ENCODE measurements at regions not wholly inside any gene's neighbourhood (a gene's known extent, or its start where the extent isn't known, plus 50 kb on each side); places are given as distances from the start of the nearest gene placed in this dataset.
"Not testable (repeated sequence)": the region's sequence is repeated elsewhere in the genome, so short reads cannot be mapped to it uniquely, and the experiment has no call there.

GRCh38 chr21:6363591-6363990, 4157.8 kb upstream of the TPTE start:
- H3K9ac ChIP-seq (ENCODE audit: low read depth in 2 of 2, low read length in 2 of 2); H3K4me3 ChIP-seq; H3K4me1 ChIP-seq; H3K9me3 ChIP-seq; H3K27ac ChIP-seq; H3K27me3 ChIP-seq; DNase-seq; intact Hi-C loops (cut with DNase I); H3K36me3 ChIP-seq: not testable (repeated sequence)

DNA sequence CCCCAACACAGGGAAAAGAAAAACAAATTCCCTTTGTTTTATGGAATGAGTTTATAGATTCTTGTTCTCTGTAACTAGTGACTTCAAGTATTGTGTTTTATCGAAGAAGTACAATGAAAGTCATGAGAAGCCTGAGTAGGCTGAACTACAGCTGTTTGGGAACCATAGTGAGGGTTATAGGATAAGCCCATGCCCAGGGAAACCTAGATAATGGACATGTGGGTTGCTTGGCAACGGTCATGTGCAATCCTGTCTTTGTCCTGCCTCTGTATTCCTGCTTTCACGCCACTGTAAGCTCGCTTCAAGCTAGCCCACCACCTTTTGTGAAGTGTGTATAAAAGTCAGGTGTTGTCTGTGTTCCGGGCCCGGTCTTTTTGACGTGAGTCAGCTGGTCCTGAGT, 4152.6 kb upstream of the TPTE start:
- peak overlapping the region; percentile 21 for H3K4me3 ChIP-seq
- not testable (repeated sequence) for H3K9ac ChIP-seq (ENCODE audit: low read depth in 2 of 2, low read length in 2 of 2)

DNA sequence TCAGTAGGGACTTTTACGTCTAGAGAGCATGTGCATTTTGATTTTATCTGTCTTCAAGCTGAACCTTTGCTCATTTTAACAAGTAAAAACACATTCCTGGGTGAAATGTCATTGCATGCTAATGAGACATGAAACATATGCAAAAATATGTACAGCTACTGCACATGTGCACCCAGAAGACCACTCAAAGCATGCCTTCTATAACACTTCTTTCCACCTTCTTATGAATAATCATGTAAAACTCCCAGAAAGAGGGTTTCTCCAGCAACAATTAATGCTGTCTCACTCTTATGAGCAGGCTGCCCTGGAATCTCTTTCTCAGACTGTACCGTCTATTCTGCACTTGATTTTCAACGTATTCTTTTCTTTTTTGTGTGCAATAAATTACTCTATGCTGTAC, 4148.1 kb upstream of the TPTE start:
- intact Hi-C loops (cut with DNase I); H3K9ac ChIP-seq (ENCODE audit: low read depth in 2 of 2, low read length in 2 of 2); H3K36me3 ChIP-seq; H3K27ac ChIP-seq; H3K9me3 ChIP-seq; H3K27me3 ChIP-seq; H3K4me1 ChIP-seq; H3K4me3 ChIP-seq: not testable (repeated sequence)
- peak; percentile 18 for DNase-seq

More for the DNA sequence above, 4152.6 kb upstream of the TPTE start:
- H3K4me1 ChIP-seq; intact Hi-C loops (cut with DNase I); H3K9me3 ChIP-seq; H3K27me3 ChIP-seq; H3K36me3 ChIP-seq: not testable (repeated sequence)
- DNase-seq, result peak; percentile 53
- H3K27ac ChIP-seq, result peak overlapping the region; percentile 51

DNA sequence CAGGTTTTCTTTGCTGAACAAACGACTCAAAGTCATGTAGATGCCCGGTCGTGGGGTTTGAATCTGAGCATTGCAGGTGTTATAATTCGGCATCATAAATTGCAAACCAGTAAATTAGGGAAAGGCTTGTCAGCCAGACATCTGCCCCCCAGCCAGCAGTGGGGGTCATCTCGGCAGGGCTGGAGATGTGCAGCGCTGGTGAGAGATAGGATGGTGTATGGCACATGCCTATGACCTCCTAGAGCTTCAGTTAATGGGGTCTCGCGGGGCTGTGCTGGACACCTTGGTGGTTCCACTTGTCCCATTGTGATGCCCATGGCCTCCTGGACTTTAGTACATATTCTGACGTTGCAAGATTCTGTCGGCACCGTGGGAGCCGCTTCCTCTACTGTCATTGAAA, 4147.2 kb upstream of the TPTE start:
- H3K9me3 ChIP-seq; intact Hi-C loops (cut with DNase I); H3K36me3 ChIP-seq; H3K4me3 ChIP-seq; H3K27ac ChIP-seq; H3K9ac ChIP-seq (ENCODE audit: low read depth in 2 of 2, low read length in 2 of 2); H3K27me3 ChIP-seq; H3K4me1 ChIP-seq: not testable (repeated sequence)
- TF ChIP-seq CTCF (IDR thresholded peaks at IDR 0.05), result peak; percentile 17
- peak; percentile 56 for DNase-seq

DNA sequence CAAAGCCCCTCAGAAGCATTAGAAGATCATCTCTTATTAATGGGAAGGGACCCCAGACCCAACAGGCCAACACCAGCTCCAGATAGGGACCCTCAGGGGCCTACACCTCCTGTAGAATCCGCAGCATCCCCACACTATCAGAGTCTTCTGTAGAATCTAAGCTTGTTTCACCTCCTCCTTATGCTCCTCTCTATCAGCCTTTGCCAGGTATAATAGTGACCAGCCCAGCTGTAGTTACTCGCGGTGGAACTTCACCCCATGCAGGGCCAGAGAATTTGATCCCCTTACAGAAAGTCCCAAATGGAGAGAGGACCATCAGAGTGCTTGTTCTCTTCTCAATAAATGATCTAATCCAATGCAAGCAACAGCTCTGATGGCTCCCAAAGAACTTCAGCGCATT, 4146.5 kb upstream of the TPTE start:
- not testable (repeated sequence) for H3K27ac ChIP-seq
- DNase-seq, result peak; percentile 21

DNA sequence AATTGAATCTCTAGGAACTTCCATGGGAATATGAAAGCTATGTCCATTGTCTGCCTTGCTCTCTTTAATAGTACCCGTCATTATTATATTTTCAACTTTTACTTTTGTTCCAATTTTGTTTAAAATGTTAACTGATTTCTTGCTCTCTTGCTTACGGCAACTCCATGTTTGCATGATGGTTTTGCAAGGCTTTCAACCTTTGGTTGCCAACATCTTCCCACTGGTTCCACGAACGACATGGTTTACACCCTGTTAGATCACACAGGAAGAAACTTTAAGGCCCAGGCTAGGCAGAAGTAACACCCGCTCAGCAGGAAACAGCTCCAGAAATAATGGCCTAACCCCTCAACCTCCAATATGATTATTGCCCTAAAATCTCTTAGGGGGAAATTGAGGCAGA, 4145.6 kb upstream of the TPTE start:
- H3K9me3 ChIP-seq; H3K36me3 ChIP-seq; H3K4me3 ChIP-seq; intact Hi-C loops (cut with DNase I); H3K27ac ChIP-seq; H3K27me3 ChIP-seq; H3K4me1 ChIP-seq; H3K9ac ChIP-seq (ENCODE audit: low read depth in 2 of 2, low read length in 2 of 2): not testable (repeated sequence)
- DNase-seq, result peak; percentile 12

More for the DNA sequence above, 4146.5 kb upstream of the TPTE start:
- H3K9me3 ChIP-seq; H3K27me3 ChIP-seq; H3K36me3 ChIP-seq; H3K9ac ChIP-seq (ENCODE audit: low read depth in 2 of 2, low read length in 2 of 2); H3K4me1 ChIP-seq; H3K4me3 ChIP-seq; intact Hi-C loops (cut with DNase I): not testable (repeated sequence)

- intact Hi-C loops (cut with DNase I); H3K27me3 ChIP-seq; H3K27ac ChIP-seq; H3K4me1 ChIP-seq; H3K9ac ChIP-seq (ENCODE audit: low read depth in 2 of 2, low read length in 2 of 2); H3K9me3 ChIP-seq; H3K36me3 ChIP-seq; H3K4me3 ChIP-seq: not testable (repeated sequence)
- DNase-seq, result peak; percentile 14
Measured at GRCh38 chr21:6376321-6377070, 4144.9 kb upstream of the TPTE start.

All from colonic mucosa (tissue), 4 donors.